ENCODE measurements at regions not wholly inside any gene's neighbourhood (a gene's known extent, or its start where the extent isn't known, plus 50 kb on each side); places are given as distances from the start of the nearest gene placed in this dataset.

DNA sequence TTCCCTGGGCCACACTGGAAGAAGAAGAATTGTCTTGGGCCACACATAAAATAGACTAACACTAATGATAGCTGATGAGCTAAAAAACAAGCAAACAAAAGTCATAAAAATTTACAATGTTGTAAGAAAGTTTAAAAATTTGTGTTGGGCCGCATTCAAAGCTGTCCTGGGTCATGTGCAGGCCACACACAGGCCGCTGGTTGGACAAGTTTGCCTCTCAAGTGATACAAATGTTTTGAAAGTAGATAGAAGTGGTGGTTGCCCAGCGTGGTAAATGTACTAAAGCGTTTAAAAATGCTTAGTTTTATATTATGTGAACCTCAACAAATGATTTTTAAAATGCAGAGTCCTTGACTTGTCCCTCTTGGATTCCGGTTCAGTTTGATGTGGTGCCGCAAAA, 94.9 kb upstream of the TBCA start:
- TF ChIP-seq POLR2A (IDR thresholded peaks at IDR 0.05; ENCODE audit: extremely low read depth, insufficient read length): no peak
- TF ChIP-seq, protein P1, sequence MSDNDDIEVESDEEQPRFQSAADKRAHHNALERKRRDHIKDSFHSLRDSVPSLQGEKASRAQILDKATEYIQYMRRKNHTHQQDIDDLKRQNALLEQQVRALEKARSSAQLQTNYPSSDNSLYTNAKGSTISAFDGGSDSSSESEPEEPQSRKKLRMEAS (IDR thresholded peaks at IDR 0.05; ENCODE audit: low read depth, low read length): no peak
- TF ChIP-seq, protein P2, sequence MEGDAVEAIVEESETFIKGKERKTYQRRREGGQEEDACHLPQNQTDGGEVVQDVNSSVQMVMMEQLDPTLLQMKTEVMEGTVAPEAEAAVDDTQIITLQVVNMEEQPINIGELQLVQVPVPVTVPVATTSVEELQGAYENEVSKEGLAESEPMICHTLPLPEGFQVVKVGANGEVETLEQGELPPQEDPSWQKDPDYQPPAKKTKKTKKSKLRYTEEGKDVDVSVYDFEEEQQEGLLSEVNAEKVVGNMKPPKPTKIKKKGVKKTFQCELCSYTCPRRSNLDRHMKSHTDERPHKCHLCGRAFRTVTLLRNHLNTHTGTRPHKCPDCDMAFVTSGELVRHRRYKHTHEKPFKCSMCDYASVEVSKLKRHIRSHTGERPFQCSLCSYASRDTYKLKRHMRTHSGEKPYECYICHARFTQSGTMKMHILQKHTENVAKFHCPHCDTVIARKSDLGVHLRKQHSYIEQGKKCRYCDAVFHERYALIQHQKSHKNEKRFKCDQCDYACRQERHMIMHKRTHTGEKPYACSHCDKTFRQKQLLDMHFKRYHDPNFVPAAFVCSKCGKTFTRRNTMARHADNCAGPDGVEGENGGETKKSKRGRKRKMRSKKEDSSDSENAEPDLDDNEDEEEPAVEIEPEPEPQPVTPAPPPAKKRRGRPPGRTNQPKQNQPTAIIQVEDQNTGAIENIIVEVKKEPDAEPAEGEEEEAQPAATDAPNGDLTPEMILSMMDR (IDR thresholded peaks at IDR 0.05; ENCODE audit: low read depth, low read length): no peak
- TF ChIP-seq MYC (IDR thresholded peaks at IDR 0.05; ENCODE audit: low read depth, low read length): no peak

All from NB4 (cell line).